Stimulated activated naive B cell treated with anti-CD40 and anti-IgM and Interleukin-4, amounts not matched to agents 10 μg/mL and 1 μg/mL and 100 μg/mL, for 72 hours (primary cell): ENCODE measurements at regions not wholly inside any gene's neighbourhood (a gene's known extent, or its start where the extent isn't known, plus 50 kb on each side); places are given as distances from the start of the nearest gene placed in this dataset.
"Not testable (repeated sequence)": the region's sequence is repeated elsewhere in the genome, so short reads cannot be mapped to it uniquely, and the experiment has no call there.

Experiments used
- ATAC-seq, 2 donors: fragments of 150-1000 bp; cut with Tn5 transposase; replicated peaks; 2 replicates each; pipeline ENCODE4 v1.10.0; 2021; ENCODE audit warnings: moderate library complexity in 1 of 2
- DNase-seq: peaks from one replicate; pipeline ENCODE4 v3.0.0; 2021
- H3K27ac Mint-ChIP-seq: one replicate; pipeline ENCODE4 v1.8.0; 2022; ENCODE audit warnings: mild to moderate bottlenecking, mixed read lengths
- H3K27me3 Mint-ChIP-seq, 2 donors: one replicate each; pipeline ENCODE4 v1.8.0; 2022; ENCODE audit warnings: mixed read lengths in 2 of 2
- H3K36me3 Mint-ChIP-seq, 2 donors: one replicate each; pipeline ENCODE4 v1.8.0; 2022; ENCODE audit warnings: mixed read lengths in 2 of 2, mild to moderate bottlenecking in 1 of 2
- H3K4me1 Mint-ChIP-seq, 2 donors: one replicate each; pipeline ENCODE4 v1.8.0; 2022; ENCODE audit warnings: mixed read lengths in 2 of 2, mild to moderate bottlenecking in 1 of 2
- H3K4me3 Mint-ChIP-seq, 2 donors: one replicate each; pipeline ENCODE4 v1.8.0; 2022; ENCODE audit warnings: mild to moderate bottlenecking in 2 of 2, mixed read lengths in 2 of 2, moderate library complexity in 1 of 2
- H3K9me3 Mint-ChIP-seq, 2 donors: one replicate each; pipeline ENCODE4 v1.8.0; 2022; ENCODE audit warnings: mixed read lengths in 2 of 2, mild to moderate bottlenecking in 1 of 2

DNA sequence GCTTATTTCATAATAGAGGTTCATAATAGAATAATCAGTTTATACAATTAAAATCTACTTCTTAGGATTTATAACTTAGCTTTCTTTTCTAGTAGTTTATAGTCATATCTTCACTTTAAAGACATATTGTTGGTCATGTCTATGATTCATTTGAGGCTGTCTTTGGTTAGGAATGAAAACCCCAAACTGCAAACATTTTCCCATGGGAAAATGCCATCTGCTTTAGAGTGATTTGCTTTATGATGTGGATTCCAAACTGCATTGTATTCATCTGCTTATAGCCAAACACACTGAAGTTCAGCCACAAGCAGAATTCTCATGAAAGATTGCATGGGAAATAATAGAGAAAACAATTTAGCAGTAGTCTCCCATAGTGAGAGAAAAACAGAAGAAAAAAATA lies 128.0 kb downstream of the RFPL4B start:
- ATAC-seq (no peak), DNase-seq (no peak)
- Mint-ChIP-seq H3K27me3 (peaks cover 0 to 6% of the 10 kb centered on the region in 2 donors), H3K4me1 (peaks cover 0 to 2% of the 10 kb centered on the region in 2 donors), H3K4me3 (no peak overlapping the region), H3K9me3 (peaks cover 0 to 1% of the 10 kb centered on the region in 2 donors), H3K27ac (no peak overlapping the region), H3K36me3 (no peaks in the 10 kb centered on the region)

DNA sequence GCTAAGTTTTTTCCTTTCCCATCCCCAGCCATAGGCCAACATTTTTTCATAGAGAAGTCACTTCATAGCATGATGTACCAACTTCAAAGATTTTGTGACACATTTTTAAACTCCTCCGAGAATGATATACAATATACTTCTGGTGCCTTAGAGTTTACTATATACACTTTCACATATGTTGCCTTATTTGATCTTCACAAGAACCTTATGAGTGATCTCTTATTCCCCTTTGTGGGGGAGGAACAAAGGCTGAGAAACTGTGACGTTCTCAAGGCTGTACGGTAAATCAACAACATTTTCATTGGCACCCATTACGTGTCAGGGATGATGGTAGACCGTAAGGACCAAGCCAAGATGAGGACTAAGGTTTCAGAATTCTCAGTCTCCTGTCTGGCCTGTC lies 130.0 kb downstream of the RFPL4B start:
- Mint-ChIP-seq H3K9me3 (peaks cover 3 to 4% of the 10 kb centered on the region in 2 donors), H3K4me3 (no peak overlapping the region), H3K27me3 (peaks cover 0 to 6% of the 10 kb centered on the region in 2 donors), H3K27ac (no peak overlapping the region), H3K36me3 (no peaks in the 10 kb centered on the region), H3K4me1 (peaks cover 0 to 2% of the 10 kb centered on the region in 2 donors)
- ATAC-seq (no peak), DNase-seq (no peak)

DNA sequence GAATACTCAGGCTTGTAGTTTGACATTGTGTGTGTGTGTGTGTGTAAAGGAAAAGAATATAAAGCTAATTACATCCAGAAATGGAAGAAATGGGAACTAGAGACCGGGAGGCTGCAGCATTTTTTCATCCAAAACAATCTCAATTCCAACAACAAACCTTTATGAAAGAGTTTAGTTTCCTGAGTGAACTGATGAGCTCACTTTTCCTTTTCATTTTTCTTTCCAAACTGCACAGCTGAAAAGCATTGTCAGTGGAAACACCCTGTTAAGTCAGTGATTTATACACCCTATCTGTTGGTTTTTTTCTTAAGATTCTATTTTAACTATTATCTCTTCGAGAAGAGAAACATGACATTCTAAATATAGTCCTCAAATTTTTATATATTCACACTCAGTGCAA lies 130.9 kb downstream of the RFPL4B start:
- no peak overlapping the region for H3K27ac Mint-ChIP-seq
- H3K9me3 Mint-ChIP-seq = peaks cover 3 to 4% of the 10 kb centered on the region in 2 donors
- H3K4me1 Mint-ChIP-seq = peaks cover 0 to 2% of the 10 kb centered on the region in 2 donors
- ATAC-seq = no peak
- peaks cover 0 to 6% of the 10 kb centered on the region in 2 donors for H3K27me3 Mint-ChIP-seq
- no peak overlapping the region for H3K4me3 Mint-ChIP-seq
- H3K36me3 Mint-ChIP-seq = no peaks in the 10 kb centered on the region
- DNase-seq = no peak

DNA sequence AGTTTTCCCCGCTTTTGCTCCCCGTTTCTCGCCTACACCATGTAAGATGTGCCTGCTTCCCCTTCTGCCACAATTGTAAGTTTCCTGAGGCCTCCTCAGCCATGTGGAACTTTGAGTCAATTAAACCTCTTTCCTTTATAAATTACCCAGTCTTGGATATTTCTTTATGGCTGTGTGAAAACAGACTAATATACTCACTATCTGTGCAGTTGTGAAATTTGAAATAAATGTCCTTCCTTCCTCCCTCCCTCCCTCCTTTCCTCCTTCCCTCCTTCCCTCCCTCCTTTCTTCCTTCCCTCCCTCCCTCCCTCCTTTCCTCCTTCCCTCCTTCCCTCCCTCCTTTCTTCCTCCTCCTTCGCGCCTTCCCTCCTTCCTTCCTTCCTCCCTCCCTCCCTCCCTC lies 132.8 kb downstream of the RFPL4B start:
- H3K4me1 Mint-ChIP-seq, H3K4me3 Mint-ChIP-seq, H3K9me3 Mint-ChIP-seq, H3K27me3 Mint-ChIP-seq, ATAC-seq, H3K36me3 Mint-ChIP-seq, DNase-seq, H3K27ac Mint-ChIP-seq: not testable (repeated sequence)

DNA sequence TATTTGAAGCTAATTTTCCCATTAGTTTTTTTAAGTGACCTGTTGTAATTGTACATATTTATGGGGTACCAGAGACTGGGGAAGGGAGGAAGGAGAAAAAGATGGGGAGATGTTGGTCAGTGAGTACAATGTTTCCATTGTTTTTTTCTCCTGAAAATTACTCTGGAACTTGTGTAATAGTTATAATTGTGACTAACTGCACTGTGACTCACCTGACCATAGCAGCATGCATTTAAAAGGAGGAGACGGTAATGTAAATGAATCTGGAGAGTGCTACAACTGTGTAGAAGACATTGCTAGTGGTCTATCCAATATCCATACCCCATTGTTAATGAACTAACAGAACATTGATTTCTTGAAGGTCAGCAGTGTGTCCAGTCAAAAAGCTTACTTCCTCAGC lies 133.4 kb downstream of the RFPL4B start:
- Mint-ChIP-seq H3K36me3 (no peaks in the 10 kb centered on the region), H3K4me1 (peaks cover 0 to 2% of the 10 kb centered on the region in 2 donors), H3K27ac (no peak overlapping the region), H3K9me3 (peaks cover 3 to 4% of the 10 kb centered on the region in 2 donors), H3K27me3 (peaks cover 0 to 6% of the 10 kb centered on the region in 2 donors), H3K4me3 (no peak overlapping the region)
- ATAC-seq (no peak), DNase-seq (no peak)

DNA sequence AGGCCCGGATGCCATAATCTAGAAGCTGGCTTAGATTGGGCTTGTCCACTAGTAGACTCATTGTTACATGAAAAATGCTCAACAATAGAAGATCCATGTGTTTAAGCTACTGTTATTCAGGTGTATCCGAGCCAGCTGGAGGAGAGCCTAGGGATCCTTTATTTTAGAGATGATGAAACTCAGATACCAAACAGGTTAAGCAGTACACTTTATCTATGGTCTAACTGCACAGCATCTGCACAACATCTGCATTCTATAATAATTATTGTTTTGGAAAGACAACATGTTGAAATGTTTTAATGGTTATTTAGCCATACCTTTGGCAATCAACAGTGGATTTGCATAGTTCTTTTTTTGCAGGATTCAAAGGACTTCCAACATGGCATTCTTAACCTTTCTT lies 134.1 kb downstream of the RFPL4B start:
- Mint-ChIP-seq H3K4me3 (no peak overlapping the region), H3K36me3 (no peaks in the 10 kb centered on the region), H3K4me1 (peaks cover 0 to 2% of the 10 kb centered on the region in 2 donors), H3K27me3 (peaks cover 0 to 6% of the 10 kb centered on the region in 2 donors), H3K9me3 (peaks cover 3 to 4% of the 10 kb centered on the region in 2 donors), H3K27ac (no peak overlapping the region)
- no peak for DNase-seq
- ATAC-seq = no peak

DNA sequence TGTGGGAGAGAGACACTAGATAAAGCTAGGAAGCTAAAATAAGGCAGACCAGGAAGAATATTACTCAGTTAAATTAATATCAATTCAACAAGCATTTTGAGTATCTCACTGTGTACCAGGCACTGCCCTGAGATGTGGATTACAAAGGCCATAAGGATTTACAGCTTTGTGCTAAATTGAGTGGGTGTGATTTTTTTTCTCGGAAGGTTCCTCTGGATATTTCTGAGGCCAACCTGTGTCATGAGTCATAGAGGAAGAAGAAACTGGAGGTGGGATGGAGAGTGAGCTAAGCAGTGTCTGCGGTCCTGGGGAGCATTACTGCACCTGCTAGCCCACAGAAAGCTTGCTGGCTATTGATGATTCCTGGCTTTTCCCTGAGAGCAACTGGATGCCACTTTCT lies 135.2 kb downstream of the RFPL4B start:
- no peak for DNase-seq
- no peak for ATAC-seq
- Mint-ChIP-seq H3K9me3 (peaks cover 2 to 3% of the 10 kb centered on the region in 2 donors), H3K27ac (no peak overlapping the region), H3K4me1 (peaks cover 0 to 2% of the 10 kb centered on the region in 2 donors), H3K27me3 (no peaks in the 10 kb centered on the region), H3K36me3 (no peaks in the 10 kb centered on the region), H3K4me3 (no peak overlapping the region)

DNA sequence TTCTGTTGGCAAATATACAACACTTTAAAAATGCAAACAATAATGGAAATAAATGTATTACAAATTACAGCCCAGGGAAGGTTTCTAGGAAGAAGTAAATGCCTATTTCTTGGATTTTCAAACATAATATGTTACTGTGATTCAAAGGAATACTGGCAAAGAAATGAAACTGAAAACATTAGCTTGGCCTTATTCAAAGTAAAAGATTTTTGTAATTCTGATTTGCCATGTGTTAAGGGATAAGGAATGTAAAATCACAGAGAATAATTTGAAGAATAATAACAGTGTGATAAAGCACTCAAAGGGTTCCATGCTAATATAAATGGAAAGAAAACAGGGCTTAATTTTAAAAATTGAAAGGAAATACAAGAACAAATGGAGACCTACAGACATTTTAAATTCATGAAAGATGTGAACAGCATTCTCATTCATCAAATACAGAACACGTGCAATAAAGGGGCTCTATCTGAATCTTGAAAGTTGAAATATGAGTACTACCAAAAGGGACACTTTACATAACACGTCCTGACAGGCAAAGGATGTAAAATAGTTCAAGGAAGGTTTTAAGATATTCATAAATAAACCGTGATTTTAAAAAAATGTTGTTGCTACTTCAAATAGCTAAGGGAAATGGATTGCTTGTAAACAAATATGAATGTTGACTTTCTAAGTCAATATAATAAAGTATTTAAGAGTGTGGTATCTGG lies 138.1 kb downstream of the RFPL4B start:
- no peaks in the 10 kb centered on the region for H3K36me3 Mint-ChIP-seq
- H3K27me3 Mint-ChIP-seq = no peaks in the 10 kb centered on the region
- DNase-seq (no peak), ATAC-seq (no peak)
- no peak overlapping the region for H3K27ac Mint-ChIP-seq
- peaks cover 4 to 7% of the 10 kb centered on the region in 2 donors for H3K4me1 Mint-ChIP-seq
- H3K9me3 Mint-ChIP-seq = peaks cover 2% of the 10 kb centered on the region in 2 donors
- H3K4me3 Mint-ChIP-seq = no peak overlapping the region

DNA sequence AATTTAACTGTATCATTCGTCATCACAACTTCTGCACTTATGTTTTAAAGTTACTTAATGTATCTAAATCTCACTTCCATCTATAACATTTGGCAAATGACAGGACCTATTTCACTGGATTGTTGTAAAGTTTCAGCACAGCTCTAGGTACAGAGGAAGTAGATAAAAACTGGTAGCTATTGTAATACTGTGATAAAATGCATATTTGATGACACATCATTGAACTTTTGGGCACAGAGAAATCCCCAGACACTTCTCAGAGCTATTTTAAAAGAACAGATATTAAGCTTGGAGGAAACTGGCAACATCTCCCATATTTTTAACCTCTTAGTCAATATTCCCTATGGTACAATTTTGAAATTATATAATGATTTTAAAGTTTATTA lies 138.7 kb downstream of the RFPL4B start:
- Mint-ChIP-seq H3K27ac (no peak overlapping the region), H3K36me3 (no peaks in the 10 kb centered on the region), H3K4me1 (peaks cover 4 to 7% of the 10 kb centered on the region in 2 donors), H3K9me3 (no peaks in the 10 kb centered on the region), H3K27me3 (no peaks in the 10 kb centered on the region), H3K4me3 (no peak overlapping the region)
- ATAC-seq (no peak), DNase-seq (no peak)

DNA sequence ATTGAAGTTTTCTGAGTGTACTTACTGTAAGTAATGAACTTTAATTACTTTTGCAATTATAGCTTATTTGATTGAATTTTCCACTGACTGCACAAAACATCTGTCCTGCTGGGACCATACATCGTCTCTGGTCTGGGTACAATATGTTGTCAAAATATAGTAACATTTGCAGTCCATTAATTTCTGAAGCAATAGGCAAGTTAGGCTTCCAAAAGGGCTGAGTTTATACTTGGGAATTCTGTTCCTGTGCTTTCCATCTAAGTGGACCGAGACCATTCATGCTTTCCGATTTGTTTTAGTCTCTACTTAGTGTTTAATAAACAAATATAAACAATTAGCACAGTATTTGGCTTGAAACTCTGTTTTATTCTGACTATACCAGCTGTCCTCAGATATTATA lies 139.3 kb downstream of the RFPL4B start:
- Mint-ChIP-seq H3K9me3 (no peaks in the 10 kb centered on the region), H3K4me3 (no peak overlapping the region), H3K27ac (no peak overlapping the region), H3K36me3 (no peaks in the 10 kb centered on the region), H3K27me3 (no peaks in the 10 kb centered on the region), H3K4me1 (peaks cover 4 to 7% of the 10 kb centered on the region in 2 donors)
- ATAC-seq = no peak
- DNase-seq = no peak

DNA sequence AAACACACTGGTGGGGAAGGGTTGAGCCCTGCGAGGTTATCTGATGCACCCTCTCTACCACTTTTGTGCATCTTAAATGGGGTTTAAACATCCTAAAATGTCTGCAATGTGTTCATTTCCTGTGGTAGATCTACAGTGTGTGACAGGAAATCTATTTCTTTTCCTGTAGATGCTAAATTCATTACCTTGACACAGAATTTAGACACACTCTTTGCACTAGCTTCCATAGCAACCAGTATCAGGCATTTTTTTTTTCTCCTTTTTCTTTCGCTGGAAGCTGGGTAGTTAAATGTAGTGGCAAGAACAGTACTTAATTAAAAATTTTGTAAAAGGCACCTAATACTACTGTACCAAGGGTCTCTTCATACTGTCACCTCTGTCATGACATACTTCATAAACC lies 141.1 kb downstream of the RFPL4B start:
- Mint-ChIP-seq H3K27ac (no peak overlapping the region), H3K27me3 (no peaks in the 10 kb centered on the region), H3K36me3 (no peaks in the 10 kb centered on the region), H3K4me1 (peaks cover 4 to 7% of the 10 kb centered on the region in 2 donors), H3K4me3 (no peak overlapping the region), H3K9me3 (no peaks in the 10 kb centered on the region)
- DNase-seq (no peak), ATAC-seq (no peak)

DNA sequence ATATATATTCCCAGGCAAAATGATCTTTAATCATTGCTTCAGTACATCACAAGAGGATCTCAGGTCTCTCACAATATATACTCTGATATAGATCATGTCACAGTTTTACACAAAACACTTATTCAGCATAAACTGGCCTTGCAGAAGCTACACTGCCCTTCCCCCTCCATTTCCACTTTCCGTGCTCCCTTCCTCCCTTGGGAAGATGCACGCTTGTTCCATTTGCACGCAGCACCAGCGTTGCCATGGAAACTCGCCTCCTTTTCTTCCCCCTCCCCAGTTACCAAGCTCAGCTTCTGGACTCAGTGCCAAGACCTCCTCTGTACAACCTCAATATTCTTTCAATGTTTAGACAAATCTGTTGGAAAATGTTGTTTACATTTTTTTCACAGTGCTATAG lies 154.6 kb downstream of the RFPL4B start:
- no peak overlapping the region for H3K27ac Mint-ChIP-seq
- H3K27me3 Mint-ChIP-seq = peaks cover 0 to 5% of the 10 kb centered on the region in 2 donors
- no peak overlapping the region for H3K4me3 Mint-ChIP-seq
- no peak for ATAC-seq
- no peaks in the 10 kb centered on the region for H3K4me1 Mint-ChIP-seq
- H3K36me3 Mint-ChIP-seq = no peaks in the 10 kb centered on the region
- no peaks in the 10 kb centered on the region for H3K9me3 Mint-ChIP-seq
- no peak for DNase-seq

DNA sequence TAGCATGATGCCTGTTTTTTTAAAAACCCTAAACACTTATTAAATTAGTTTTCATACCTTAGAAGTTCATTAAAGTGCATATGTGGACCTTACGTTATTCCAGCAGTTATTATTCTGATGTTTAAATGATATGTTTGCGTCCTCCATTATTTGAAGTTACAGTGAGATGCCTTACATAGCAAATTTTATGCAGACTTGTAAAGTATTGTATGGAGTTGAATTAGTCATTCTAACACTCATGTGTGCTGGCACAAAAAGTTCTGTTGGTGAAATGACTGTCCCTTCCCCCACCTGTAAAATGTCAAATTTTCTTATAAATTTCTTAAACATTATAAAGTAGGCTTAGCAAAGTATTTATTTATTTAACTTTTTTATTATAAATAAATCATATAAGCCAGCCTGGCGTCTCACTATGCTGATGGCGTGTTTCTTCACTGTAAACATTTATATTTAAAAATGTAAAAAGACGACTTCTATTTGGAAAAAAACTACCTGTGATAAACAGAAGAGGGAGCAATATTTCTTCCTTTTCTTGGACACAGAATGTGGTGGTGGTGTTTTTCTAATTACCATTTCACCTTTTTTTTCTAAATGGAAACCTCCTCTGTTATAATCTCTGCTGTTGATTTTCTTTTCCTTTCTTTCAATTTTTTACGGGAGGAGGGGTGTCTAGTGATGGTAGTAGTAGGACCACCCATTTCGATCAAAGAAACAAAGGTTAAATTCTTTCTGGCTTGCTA lies 155.4 kb downstream of the RFPL4B start:
- H3K4me3 Mint-ChIP-seq = no peak overlapping the region
- H3K36me3 Mint-ChIP-seq = no peaks in the 10 kb centered on the region
- ATAC-seq (no peak), DNase-seq (no peak)
- no peaks in the 10 kb centered on the region for H3K9me3 Mint-ChIP-seq
- no peaks in the 10 kb centered on the region for H3K4me1 Mint-ChIP-seq
- no peak overlapping the region for H3K27ac Mint-ChIP-seq
- peaks cover 0 to 5% of the 10 kb centered on the region in 2 donors for H3K27me3 Mint-ChIP-seq

DNA sequence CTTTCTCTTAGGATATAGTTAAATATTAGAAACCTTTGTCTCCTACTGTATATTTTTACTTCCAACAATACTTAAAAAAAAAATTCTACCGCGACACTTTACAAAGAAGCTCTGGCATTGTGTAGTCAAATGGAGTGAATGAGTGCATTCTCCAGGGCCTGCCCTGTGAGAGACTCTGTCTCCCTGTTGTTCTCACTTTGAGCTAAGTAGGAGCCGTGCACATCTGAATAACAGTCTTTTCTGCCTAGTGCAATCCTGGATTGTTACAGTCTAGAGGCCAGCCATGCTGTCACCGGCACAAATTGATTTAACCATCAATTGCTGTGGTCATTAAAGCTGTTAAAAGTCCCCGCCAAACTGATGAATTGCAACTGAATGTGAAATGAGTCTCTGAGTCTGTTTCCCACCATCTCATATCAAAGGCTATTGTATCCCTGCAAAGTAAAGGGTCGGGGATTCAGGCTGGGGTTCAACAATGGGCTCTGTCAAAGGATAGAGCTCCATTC lies 156.0 kb downstream of the RFPL4B start:
- no peaks in the 10 kb centered on the region for H3K9me3 Mint-ChIP-seq
- H3K4me1 Mint-ChIP-seq = no peaks in the 10 kb centered on the region
- no peak for ATAC-seq
- H3K27ac Mint-ChIP-seq = no peak overlapping the region
- H3K36me3 Mint-ChIP-seq = no peaks in the 10 kb centered on the region
- H3K4me3 Mint-ChIP-seq = no peak overlapping the region
- peaks cover 0 to 5% of the 10 kb centered on the region in 2 donors for H3K27me3 Mint-ChIP-seq
- no peak for DNase-seq

DNA sequence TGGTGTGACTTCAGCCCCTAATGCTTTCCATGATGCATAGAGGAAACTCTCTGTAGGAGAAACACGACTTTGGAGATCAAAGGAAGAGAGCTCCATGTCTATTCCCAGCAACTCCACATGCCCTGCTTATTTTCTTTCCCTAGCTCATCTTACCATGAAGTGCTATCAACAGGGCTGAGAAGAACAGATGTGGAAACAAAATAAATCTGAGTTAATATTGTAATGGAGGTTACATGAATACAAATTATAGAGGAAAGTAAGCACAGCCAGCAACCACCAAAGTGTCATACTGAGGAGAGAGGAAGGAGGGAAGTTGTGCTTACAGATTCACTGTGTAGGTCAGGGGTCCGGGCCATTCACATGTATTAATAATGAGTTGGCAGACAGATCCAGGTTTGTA lies 157.5 kb downstream of the RFPL4B start:
- no peak overlapping the region for H3K4me3 Mint-ChIP-seq
- no peaks in the 10 kb centered on the region for H3K9me3 Mint-ChIP-seq
- peaks cover 0 to 5% of the 10 kb centered on the region in 2 donors for H3K27me3 Mint-ChIP-seq
- ATAC-seq (no peak), DNase-seq (no peak)
- H3K4me1 Mint-ChIP-seq = no peaks in the 10 kb centered on the region
- H3K36me3 Mint-ChIP-seq = no peaks in the 10 kb centered on the region
- no peak overlapping the region for H3K27ac Mint-ChIP-seq
